Esophagus squamous epithelium (tissue), 5 donors: ENCODE measurements at regions not wholly inside any gene's neighbourhood (a gene's known extent, or its start where the extent isn't known, plus 50 kb on each side); places are given as distances from the start of the nearest gene placed in this dataset.

ENCODE experiments used
- DNase-seq: peaks from one replicate; lab custom pipeline; 2025; lab: John Stamatoyannopoulos, UW
- H3K27ac ChIP-seq, 4 donors: fragments of 200-600 bp; sonication (generic); one replicate each; pipeline ENCODE4 v1.5.1; 2016 to 2019; ENCODE audit warnings: mild to moderate bottlenecking in 1 of 4
- H3K27me3 ChIP-seq, 4 donors: fragments of 200-600 bp; sonication (generic); 1 replicate in 3 of 4; 2 replicates in 1 of 4; pipeline versions ENCODE4 v1.5.1 to v1.6.0; 2017 to 2021; ENCODE audit warnings: antibody characterized with exemption in 1 of 4
- H3K36me3 ChIP-seq, 3 donors: fragments of 200-600 bp; sonication (generic); one replicate each; pipeline ENCODE4 v1.5.1; 2016 to 2019
- H3K4me1 ChIP-seq, 3 donors: fragments of 200-600 bp; sonication (generic); one replicate each; pipeline ENCODE4 v1.5.1; 2017 to 2019
- H3K4me3 ChIP-seq, 4 donors: fragments of 200-600 bp; sonication (generic); 1 replicate in 3 of 4; 2 replicates in 1 of 4; pipeline ENCODE4 v1.5.1; 2016 to 2019; ENCODE audit warnings: mild to moderate bottlenecking in 2 of 4, moderate library complexity in 1 of 4
- H3K9me3 ChIP-seq, 3 donors: fragments of 200-600 bp; sonication (generic); one replicate each; pipeline ENCODE4 v1.5.1; 2016 to 2019
- CTCF ChIP-seq, 6 experiments: fragments of 450-650 bp in 4 of 6; fragments of 200-600 bp in 2 of 6; sonication (generic) in 2 of 6; IDR thresholded peaks; one replicate each; pipeline ENCODE4 v1.5.1; 2016 to 2019; ENCODE audit warnings: antibody characterized with exemption in 6 of 6, mild to moderate bottlenecking in 4 of 6, moderate library complexity in 4 of 6
- POLR2A ChIP-seq, 4 donors: fragments of 450-650 bp; IDR thresholded peaks; one replicate each; pipeline ENCODE4 v1.6.1; 2017; ENCODE audit warnings: antibody characterized with exemption in 4 of 4, mild to moderate bottlenecking in 4 of 4, moderate library complexity in 3 of 4
- WGBS, 2 donors: methylation state at CpG; one replicate each; pipeline ENCODE4 v1.1.5; 2018; 5-methylcytosine and 5-hydroxymethylcytosine counted together
- intact Hi-C: fragments of 100-400 bp; cut with DNase I; formaldehyde crosslinking; loops from one replicate; pipeline ENCODE4 v1.15.0; 2022
- donor health status: DM: yes; HTN: yes; CAD: no.

- no peaks in the 10 kb centered on the region for H3K36me3 ChIP-seq
- H3K4me3 ChIP-seq = no peak overlapping the region
- no peak for DNase-seq
- no peak overlapping the region for H3K27ac ChIP-seq
- no peaks in the 10 kb centered on the region for H3K27me3 ChIP-seq
- no peaks in the 10 kb centered on the region for H3K9me3 ChIP-seq
- no peaks in the 10 kb centered on the region for H3K4me1 ChIP-seq
- intact Hi-C loops = no loop called here
- TF ChIP-seq POLR2A (IDR thresholded peaks at IDR 0.05) = no peak
- no peak for TF ChIP-seq CTCF (IDR thresholded peaks at IDR 0.05)
- WGBS, 2 donors = 84 to 86% methylated on average over 3 of the region's 3 CpGs
Observed at GRCh38 chr4:13316354-13316753, 167.8 kb downstream of the RAB28 start.

GRCh38 chr4:13313856-13314255 lies 170.3 kb downstream of the RAB28 start:
- TF ChIP-seq CTCF (IDR thresholded peaks at IDR 0.05) (no peak), POLR2A (IDR thresholded peaks at IDR 0.05) (no peak)
- Histone ChIP-seq H3K27me3 (no peaks in the 10 kb centered on the region), H3K9me3 (no peaks in the 10 kb centered on the region), H3K27ac (no peak overlapping the region), H3K4me3 (no peak overlapping the region), H3K4me1 (no peaks in the 10 kb centered on the region), H3K36me3 (no peaks in the 10 kb centered on the region)
- intact Hi-C loops = no loop called here
- no peak for DNase-seq

- no peaks in the 10 kb centered on the region for H3K36me3 ChIP-seq
- no peaks in the 10 kb centered on the region for H3K27me3 ChIP-seq
- H3K4me3 ChIP-seq = no peak overlapping the region
- WGBS, 2 donors = 67 to 83% methylated on average over 1 of the region's 1 CpG
- intact Hi-C loops = no loop called here
- no peaks in the 10 kb centered on the region for H3K4me1 ChIP-seq
- H3K27ac ChIP-seq = no peak overlapping the region
- TF ChIP-seq CTCF (IDR thresholded peaks at IDR 0.05) (no peak), POLR2A (IDR thresholded peaks at IDR 0.05) (no peak)
- no peaks in the 10 kb centered on the region for H3K9me3 ChIP-seq
- DNase-seq = no peak
Observed at GRCh38 chr4:13312264-13312663, 171.9 kb downstream of the RAB28 start.

GRCh38 chr4:13309751-13310150 lies 174.4 kb downstream of the RAB28 start:
- TF ChIP-seq CTCF (IDR thresholded peaks at IDR 0.05) = no peak
- no peak for TF ChIP-seq POLR2A (IDR thresholded peaks at IDR 0.05)
- no peak for DNase-seq
- intact Hi-C loops = no loop called here
- Histone ChIP-seq H3K27me3 (no peaks in the 10 kb centered on the region), H3K27ac (no peak overlapping the region), H3K4me1 (no peaks in the 10 kb centered on the region), H3K36me3 (no peaks in the 10 kb centered on the region), H3K9me3 (no peaks in the 10 kb centered on the region), H3K4me3 (no peak overlapping the region)
- 54 to 72% methylated on average over 2 of the region's 2 CpGs for WGBS, 2 donors

- Histone ChIP-seq H3K4me1 (no peaks in the 10 kb centered on the region), H3K4me3 (no peak overlapping the region), H3K9me3 (no peaks in the 10 kb centered on the region), H3K27ac (no peak overlapping the region), H3K27me3 (no peaks in the 10 kb centered on the region), H3K36me3 (no peaks in the 10 kb centered on the region)
- WGBS, 2 donors = 70 to 100% methylated on average over 1 of the region's 1 CpG
- intact Hi-C loops = no loop called here
- TF ChIP-seq POLR2A (IDR thresholded peaks at IDR 0.05) (no peak), CTCF (IDR thresholded peaks at IDR 0.05) (no peak)
- DNase-seq = no peak
Observed at GRCh38 chr4:13306356-13306755, 177.8 kb downstream of the RAB28 start.
